ENCODE measurements at regions not wholly inside any gene's neighbourhood (a gene's known extent, or its start where the extent isn't known, plus 50 kb on each side); places are given as distances from the start of the nearest gene placed in this dataset.
"Not testable (repeated sequence)": the region's sequence is repeated elsewhere in the genome, so short reads cannot be mapped to it uniquely, and the experiment has no call there.

GRCh38 chr15:92705764-92706163 is 50.2 kb upstream of the FAM174B start:
- no peak for DNase-seq

DNA sequence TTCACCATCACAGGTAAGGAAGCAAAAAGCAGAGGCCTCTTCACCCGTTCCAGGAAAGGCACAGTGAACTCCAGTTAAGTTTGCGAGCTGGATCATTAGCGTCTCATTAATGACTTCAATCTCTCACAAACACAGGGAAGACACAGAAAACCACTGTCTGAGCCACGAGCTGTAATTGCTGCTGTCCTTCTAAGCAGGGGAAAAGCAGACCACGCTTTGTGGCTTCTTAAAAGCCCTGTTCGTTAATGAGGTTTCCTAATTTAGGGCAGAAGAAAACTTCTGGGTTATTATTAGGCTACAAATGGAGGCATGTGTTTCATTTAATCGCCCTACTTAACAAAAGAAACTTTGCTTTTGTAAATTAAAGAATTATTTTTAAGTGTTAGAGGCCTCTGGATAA is 50.6 kb upstream of the FAM174B start:
- no peak for DNase-seq

- peak in 1 of 2 experiments; percentile 8 for DNase-seq
Observed at GRCh38 chr15:92707880-92708551, 52.4 kb upstream of the FAM174B start.

DNA sequence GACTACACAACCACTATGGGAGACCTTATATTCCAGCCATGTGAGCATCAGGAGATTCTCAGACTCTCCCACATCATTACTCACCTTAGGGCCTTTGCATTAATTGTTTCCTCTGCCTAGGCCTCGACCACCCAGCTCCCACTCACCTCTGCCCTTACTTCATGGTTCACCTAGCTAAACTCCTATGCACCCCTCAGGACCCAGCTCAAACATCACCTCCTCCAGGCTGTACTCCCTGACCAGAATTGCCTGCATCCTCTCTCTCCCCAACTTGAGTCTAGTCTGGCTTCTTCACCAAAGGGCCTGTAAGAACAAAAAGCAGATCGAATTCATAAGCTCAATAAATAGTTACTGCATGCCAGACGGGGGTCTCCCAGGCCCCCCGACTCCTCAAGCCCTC is 53.1 kb upstream of the FAM174B start:
- DNase-seq, result no peak

GRCh38 chr15:92709110-92709790 is 53.7 kb upstream of the FAM174B start:
- DNase-seq, result no peak

GRCh38 chr15:92711457-92711831 is 55.9 kb upstream of the FAM174B start:
- DNase-seq, result no peak

DNA sequence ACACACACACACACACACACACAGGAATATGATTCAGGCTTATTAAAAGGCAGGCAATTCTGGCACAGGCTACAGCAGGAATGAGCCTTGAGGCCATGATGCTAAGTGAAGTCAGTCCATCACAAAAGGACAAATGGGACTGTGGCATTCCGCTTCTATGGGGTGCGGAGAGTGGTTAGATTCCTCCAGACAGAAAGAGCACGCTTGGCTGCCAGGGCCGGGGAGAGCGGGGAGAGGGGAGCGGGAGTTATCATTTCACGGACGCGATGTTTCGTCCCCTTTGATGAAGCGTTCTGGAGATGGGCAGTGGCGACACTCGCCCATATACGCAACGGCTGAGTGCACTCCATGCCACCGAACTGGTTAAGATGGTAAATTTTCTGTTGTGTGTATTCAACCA is 58.5 kb upstream of the FAM174B start:
- peak in 1 of 2 experiments; percentile 10 for DNase-seq

GRCh38 chr15:92714477-92715401 is 59.2 kb upstream of the FAM174B start:
- peak; percentile 78 to 83 for DNase-seq

DNA sequence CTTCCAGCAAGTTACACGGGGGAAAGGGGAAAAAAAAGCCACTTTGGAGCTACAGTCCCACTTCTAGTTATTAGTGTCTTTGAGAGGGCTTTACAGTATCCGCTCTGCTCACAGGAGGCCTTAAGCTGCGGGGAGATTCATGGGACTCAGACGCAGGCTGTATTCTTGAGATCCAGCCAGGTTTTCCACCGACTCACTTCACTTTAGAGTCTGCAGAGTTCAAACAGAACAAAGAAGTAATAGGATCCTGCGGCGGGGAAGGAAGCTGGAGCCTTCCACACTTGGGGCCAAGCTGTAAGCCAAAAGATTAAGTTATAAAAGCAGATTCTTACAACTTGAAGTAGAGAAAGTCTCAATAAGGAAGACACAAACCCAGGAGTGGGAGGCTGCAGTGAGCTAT is 60.2 kb upstream of the FAM174B start:
- no peak for DNase-seq

- no peak for DNase-seq
Observed at GRCh38 chr15:92719021-92719420, 63.4 kb upstream of the FAM174B start.

GRCh38 chr15:92724144-92724543 is 68.6 kb upstream of the FAM174B start:
- no peak for DNase-seq

DNA sequence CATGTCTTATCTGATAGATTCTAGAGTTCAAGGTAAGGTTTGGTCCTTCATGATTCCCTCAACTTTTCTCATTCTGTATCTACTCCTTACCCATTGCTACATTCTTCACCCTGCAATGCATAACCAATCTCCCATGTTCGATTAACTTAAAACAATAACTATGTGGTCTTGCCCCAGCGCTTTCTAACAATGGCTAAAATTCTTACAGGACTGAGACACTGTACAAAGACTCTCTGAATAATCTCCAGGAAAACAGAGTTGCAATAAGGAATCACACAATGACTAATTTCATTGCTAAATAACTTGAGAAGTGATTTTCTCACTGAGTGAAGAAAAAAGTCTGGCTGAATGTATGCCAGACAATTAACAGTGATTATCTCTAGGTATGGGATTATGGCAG is 69.6 kb upstream of the FAM174B start:
- DNase-seq, result no peak

DNA sequence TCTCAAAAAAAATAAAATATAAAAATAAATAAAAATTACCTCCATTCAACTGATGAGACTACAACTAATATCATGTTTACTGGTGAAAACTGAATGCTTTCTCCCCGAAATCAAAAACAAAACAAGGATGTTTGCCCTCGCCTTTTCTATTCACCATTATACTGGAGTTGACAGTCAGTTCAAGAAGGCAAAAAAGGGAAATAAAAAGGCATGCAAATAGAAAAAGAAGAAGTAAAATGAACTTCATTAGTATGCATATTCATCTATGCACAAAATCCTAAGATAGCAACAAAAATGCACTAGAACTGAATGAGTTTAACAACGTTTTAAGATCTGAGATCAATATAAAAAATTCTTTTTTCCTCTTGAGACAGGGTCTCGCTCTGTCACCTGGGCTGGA is 72.7 kb upstream of the FAM174B start:
- DNase-seq, result no peak

GRCh38 chr15:92733090-92733933 is 77.7 kb upstream of the FAM174B start:
- DNase-seq, result no peak

- peak; percentile 4 to 7 for DNase-seq
Observed at GRCh38 chr15:92733934-92734521, 78.5 kb upstream of the FAM174B start.

GRCh38 chr15:92739246-92739645 is 83.7 kb upstream of the FAM174B start:
- DNase-seq, result not testable (repeated sequence)

DNA sequence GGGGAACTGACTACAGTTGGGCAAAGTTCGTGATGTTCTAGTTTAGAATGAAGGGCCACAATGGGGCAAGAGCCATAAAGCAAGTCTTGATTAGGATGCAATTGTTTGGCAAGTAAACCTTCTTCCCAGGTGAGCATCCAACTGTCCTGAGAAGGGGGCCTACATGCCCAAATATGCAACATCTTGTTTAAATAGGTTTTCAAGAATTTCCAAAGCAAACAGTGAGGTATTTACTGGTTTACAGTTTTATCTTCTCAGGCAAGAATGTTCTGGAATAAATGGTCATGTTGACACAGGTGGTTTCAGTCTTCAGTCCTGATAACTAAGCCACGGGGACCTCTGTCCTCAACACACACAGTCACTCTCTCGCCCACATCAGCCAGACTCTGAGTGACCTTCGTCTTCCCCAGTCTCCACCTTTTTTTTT is 90.3 kb upstream of the FAM174B start:
- DNase-seq, result no peak

- DNase-seq, result no peak
Observed at GRCh38 chr15:92747047-92747446, 91.5 kb upstream of the FAM174B start.

GRCh38 chr15:92749216-92749615 is 93.6 kb upstream of the FAM174B start:
- DNase-seq, result no peak

- DNase-seq, result no peak
Observed at GRCh38 chr15:92749946-92750345, 94.4 kb upstream of the FAM174B start.

DNA sequence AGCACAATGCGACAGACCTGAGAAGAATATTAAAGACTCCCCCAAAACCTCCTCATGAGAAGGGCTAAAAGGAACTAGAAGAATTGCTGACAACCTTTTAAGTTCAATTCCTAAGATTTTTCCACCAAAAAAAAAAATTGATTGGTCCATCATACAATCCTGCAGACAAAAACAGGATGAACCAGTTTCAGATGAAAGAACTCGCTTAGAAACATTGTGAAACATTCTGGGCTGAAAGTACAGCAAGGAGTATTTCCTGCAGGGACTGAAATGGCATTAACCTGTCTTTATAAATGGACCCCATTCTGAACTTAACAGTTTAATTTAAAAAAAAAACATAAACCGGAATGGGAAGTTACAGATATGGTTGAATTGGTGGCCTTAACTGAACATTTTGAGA is 96.0 kb upstream of the FAM174B start:
- no peak for DNase-seq

DNA sequence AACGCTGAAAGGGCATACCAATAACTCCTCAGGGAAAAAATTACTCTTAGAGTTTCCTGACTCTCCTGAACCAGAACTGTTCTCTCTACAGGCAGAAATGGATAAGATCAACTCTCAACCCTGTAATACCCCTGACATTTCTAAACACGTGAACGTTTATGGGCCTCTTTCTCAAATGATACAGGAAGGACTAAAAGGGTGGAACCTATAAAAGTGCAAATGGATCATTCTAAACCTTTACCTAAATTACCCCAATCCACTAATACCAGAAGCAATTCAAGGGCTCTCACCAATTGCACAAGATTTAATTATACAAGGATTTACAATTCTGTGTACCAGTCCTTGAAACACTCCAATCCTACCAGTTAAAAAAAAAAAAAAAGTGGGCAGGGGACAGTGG is 98.0 kb upstream of the FAM174B start:
- no peak for DNase-seq
